ENCODE measurements at regions not wholly inside any gene's neighbourhood (a gene's known extent, or its start where the extent isn't known, plus 50 kb on each side); places are given as distances from the start of the nearest gene placed in this dataset.
"Not testable (repeated sequence)": the region's sequence is repeated elsewhere in the genome, so short reads cannot be mapped to it uniquely, and the experiment has no call there.

DNA sequence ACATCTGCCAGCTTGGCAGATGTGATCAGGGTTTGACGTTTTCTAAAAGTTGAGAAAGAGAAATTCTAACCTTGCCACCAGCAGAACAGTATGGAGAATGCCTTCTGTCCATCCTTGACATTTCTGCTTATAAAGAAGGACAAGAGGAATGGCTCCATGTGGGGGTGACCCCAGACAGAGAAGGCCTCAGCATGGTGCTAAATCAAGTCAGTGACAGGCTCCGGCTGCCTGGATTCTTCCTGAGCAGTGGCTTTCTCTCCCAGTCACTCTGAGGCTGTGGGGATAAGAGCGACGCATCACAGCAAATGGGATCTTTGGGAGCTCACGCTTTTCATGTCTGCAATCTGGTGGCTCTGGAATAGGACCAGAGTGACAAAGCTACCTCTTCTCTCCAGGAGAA is 640.2 kb upstream of the CAMK1G start:
- no peak for DNase-seq (ENCODE audit: low read depth in 2 of 2)

DNA sequence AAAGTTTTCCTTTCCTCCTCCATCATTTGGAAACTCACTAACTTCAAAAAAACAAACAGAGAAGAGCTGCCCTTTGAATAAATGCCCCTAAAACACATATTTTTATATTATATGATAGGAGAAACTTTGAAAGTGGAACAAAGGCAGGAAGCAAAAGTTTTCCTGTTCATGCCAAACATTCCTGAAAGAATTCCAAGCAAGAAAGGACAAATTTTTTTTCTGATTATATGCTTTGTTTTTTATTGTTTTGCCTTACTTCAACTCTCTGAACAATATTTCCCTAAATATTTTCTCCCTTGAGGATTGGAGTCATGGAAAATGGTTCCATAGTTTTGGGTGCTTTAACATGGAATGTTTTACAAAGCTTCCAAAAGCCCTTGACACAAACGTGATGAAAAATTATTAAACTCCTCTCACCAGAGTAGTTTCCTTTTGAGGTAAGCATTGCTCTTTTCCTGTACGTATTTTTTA is 638.5 kb upstream of the CAMK1G start:
- no peak for DNase-seq (ENCODE audit: low read depth in 2 of 2)

DNA sequence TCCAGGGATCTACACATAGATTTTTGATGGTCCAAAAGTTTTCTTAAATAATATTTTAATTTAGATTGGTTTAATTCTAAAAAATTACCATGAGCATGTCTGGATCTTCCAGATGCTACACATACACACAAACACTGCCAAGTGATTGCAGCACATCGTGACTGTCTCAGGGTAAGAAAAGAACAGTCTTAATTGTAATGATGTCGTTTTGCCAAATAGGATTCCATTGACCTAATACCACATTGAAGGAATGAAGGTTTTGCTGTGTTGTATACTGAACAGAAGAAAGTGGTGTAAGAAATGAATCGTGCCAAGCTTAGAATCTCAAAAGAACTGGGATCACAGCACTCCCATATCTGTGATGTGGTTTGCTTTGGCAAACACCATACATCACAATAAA is 633.3 kb upstream of the CAMK1G start:
- DNase-seq (ENCODE audit: low read depth in 2 of 2) = no peak

DNA sequence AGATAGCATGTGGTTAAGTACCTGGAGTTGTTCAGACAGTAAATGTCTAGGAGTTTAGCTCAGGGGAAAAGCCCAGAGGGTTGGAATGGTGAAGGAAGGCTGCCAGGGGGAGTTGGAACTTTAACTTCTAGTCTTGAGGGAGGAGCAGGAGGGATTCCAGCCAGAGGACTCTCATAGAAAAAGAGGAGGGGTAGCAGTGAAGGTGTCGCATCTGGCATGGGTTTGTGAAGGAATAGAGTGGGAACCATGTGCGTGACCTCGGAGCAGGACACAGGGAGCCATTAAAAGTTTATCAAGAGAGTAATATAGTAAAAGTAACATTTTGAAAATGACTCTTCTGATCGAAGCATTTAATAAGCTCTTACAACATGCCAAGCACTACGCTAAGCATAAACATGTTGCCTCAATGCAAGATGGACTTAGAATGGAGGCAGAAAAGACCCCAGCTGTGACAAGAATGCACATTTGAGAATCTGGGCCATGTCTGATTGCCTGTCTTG is 632.4 kb upstream of the CAMK1G start:
- DNase-seq (ENCODE audit: low read depth in 2 of 2) = no peak

DNA sequence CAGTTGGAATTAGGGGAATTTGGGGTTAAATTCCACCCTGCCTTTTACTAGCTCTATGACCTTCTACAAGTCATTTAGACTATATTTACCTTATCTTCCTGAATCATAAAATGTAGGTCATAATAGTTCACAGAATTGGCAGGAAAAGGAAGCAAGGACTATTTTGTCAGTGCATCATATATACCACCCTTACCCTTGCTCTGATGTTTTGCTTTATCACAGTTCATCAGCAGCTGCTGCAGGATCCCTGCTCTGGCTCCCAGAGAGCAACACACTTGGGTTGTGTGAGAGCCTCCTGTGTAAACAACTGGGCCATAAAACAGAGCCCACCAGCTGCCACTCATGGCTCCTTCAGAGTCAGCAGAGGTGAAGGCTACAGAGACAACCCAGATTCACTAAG is 631.6 kb upstream of the CAMK1G start:
- DNase-seq (ENCODE audit: low read depth in 2 of 2) = no peak

DNA sequence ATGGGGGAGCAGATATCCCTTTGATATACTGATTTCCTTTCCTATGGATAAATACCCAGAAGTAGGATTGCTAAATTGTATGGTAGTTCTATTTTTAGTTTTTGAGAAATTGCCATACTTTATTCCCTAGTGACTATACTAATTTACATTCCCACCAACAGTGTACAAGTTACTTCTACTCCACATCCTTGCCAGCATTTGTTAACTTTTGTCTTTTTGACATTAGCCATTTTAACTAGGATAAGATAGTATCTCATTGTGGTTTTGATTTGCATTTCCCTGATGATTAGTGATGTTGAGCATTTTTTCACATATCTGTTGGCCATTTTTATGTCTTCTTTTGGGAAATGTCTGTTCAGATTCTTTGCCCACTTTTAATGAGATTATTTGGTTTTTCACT is 620.6 kb upstream of the CAMK1G start:
- no peak for DNase-seq (ENCODE audit: low read depth in 2 of 2)

DNA sequence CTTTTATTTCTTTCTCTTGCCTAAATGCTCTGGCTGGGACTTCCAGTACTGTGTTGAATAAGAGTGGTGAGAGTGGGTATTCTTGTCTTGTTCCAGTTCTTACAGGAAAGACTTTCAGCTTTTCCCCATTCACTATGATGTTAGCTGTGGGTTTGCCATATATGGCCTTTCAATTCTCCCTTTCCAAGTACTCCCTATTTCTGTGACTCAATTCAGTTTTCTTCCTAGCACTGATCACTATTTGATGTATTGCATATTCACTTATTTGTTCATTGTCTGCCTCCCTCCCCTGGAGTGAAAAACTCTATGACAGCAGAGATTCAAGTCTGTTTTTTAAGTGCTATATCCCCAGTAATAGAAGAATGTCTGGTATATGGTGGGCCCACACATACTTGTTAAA is 618.2 kb upstream of the CAMK1G start:
- no peak for DNase-seq (ENCODE audit: low read depth in 2 of 2)

DNA sequence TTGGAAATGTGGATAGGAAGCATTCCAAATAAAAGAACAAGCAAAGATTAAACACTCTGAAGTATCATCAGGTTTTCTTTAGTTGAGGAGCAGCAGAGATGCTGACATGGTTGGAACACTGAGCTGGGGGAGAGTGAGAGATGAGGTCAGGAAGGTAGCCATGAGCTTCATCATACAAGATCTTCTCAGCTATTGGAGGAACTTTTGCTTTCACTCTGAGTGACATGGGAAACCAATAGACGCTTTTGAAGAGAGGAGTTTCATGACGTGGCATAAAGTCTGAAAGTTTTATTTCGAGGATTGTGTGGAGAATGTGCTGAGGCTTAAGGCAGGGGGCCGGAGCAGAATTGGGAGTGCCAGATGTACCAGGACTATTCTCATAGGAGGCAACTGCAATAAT is 616.2 kb upstream of the CAMK1G start:
- DNase-seq (ENCODE audit: low read depth in 2 of 2) = no peak

DNA sequence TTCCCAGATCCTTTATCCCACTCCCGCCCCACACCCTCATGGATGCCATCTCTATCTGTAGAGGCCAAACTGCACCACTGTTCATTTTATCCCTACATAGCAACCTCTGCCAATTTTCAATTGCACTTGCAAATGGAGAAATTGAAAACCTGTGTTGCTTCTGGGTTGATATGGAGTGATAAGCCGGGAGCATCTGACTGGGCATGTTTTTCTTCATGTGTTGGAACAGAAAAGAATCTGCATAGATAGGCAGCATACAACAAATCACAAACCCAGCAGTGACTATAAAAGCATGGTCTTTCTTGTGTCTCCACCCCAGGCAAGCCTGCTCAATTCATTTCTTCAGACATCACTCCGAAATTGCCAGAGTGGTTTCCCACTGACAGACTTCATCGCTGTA is 608.8 kb upstream of the CAMK1G start:
- DNase-seq (ENCODE audit: low read depth in 2 of 2) = no peak

DNA sequence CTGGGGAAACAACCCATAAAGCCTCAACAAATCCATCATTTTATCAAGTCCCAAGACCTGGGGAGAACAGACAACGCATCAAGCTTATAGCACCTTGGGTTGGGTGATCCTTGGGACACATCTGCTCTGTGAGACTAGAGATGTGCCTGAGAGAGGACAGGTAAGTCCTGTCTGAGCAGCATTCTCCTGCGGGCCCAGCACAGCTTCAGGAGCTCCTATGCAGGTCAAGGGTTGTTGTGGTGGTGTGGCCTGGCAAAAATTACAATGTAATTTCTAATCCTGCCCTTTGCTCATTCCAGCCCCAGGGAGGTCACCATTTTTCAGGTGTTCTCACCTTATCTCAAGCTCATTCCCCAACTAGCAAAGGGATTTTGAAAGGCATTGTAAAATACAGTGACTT is 608.1 kb upstream of the CAMK1G start:
- DNase-seq (ENCODE audit: low read depth in 2 of 2) = no peak

DNA sequence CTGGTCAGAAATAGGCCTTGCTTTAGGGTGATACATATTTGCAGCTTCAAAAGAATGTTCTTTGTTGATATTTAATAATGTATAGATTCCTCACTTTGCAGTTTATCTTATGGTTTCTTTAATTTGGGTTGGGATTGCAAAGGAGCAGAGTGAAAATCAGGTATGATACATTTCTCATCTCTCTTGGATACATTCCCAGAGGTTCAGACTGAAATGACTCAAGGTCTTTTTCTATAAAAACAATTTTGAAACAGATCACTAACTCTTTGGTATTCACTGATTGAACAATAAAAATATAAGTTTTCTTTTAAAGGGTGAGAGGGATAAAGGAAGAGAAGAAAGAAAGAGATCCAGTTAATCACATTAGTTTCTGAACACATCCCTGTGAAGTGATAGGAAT is 606.5 kb upstream of the CAMK1G start:
- no peak for DNase-seq (ENCODE audit: low read depth in 2 of 2)

DNA sequence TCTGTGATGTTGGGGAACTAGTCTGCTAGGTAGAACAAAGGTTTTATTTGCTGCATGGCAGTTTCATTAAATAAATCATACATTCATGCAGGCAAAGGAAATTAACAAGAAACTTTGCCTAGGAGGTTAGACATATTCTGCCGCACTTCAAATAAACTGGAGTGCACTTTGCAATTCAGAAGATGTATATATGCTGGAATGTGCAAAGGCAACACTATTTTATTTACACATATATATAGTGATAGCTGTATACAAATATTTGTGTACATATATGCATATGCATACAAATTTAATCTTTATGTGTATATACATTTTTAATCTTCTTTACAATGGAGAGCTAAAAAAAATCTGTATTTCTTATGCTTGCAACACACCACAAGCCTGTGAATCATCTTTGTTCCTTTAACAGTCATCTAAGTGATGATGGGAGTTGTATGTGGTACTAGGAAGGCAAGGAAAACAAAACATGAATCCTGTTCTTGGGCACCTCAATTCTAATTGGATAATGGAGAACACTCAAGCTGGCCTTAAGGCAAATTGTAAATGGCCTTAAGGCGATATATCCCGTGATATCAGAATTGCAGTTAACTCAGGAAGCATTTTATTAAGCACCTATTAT is 605.8 kb upstream of the CAMK1G start:
- no peak for DNase-seq (ENCODE audit: low read depth in 2 of 2)

DNA sequence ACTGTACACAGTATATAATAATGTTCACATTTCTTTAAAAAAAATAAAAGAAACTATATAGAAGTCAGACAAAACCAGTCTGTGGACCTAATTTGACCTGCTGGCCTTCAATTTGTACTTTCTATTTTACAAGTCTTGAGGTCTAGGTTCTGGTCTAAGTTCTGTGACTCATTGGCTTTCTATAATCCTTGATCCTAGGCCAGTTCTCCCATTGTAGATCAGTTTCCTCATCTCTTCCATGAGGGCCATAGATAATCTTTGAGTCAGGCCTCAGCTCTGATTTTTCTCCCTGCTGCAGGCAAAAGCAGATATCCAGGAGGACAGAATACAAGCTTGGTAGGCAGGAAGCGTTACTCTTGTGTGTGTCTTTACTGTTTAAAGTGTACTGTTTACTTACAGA is 603.7 kb upstream of the CAMK1G start:
- no peak for DNase-seq (ENCODE audit: low read depth in 2 of 2)

DNA sequence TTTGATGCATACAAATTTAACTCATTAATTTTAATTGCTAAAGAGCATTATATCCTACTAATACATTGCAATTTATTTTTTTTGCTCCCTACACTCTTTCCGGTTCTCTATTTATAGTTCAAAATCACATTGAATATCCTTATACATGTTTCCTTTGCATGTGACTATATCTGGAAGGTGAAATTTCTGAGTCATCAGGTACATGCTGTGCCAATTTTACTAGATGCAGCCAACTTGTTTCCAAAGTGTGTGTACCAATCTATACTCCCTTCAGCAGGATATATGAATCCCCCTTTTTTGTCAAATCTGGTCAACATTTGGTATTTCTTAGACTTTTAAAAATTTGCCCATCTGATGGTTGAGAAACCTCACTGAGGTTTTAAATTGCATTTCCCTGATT is 602.9 kb upstream of the CAMK1G start:
- no peak for DNase-seq (ENCODE audit: low read depth in 2 of 2)

DNA sequence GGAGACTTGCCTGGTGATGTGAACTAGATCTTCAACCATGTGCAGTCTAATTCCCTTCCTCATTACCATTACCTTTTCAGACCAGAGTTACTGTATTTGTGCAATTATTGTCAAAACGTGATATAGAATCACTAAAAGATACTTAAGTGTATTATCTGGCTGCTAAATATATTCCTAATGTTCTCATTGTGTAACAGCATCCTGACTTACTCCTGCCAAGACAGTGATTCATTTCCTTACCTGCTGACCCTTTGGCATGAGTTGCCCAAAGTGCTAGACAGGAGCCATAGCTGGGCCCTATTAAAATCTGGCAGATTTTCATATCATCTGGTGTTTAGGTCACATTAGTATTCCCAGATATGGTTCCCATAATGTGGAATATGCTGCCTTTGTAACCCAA is 598.3 kb upstream of the CAMK1G start:
- DNase-seq (ENCODE audit: low read depth in 2 of 2) = no peak

DNA sequence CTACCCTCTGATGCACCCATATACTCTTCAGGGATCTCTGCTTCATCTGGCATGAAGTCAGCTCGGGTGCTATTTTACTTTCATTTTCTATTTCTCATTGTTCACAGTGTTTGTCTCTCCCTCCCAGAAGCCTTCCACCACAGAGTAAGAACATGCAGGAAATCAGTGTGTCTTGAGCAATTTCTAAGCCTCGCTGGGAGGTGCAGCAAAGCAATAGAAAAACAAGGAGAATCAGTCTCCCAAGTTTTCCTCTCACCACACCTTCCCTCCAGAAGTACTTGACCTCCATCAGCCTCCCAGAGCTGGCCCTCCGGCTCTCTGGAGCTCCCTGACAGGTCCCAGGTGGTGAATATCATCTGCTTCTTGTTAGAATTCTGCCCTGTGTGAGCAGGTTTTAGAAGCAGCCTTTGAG is 594.7 kb upstream of the CAMK1G start:
- no peak for DNase-seq (ENCODE audit: low read depth in 2 of 2)

DNA sequence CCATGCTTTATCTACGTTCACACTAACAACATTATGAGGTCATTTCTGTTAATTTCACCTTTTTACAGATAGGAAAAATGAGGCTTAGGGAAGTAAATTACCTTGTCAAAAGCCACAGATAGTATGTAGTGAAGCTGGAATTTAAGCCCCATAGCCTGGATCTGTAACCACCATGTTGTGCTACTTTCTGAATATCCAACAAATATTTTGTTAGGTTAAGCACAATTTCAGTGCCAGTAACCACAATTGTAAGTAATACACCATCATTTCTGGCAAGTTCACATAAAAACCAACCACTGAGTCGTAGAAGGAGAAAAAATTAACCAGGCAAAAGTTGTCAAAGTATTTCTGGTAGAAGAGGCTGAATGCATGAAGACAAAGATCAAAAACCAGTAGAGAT is 593.1 kb upstream of the CAMK1G start:
- no peak for DNase-seq (ENCODE audit: low read depth in 2 of 2)

DNA sequence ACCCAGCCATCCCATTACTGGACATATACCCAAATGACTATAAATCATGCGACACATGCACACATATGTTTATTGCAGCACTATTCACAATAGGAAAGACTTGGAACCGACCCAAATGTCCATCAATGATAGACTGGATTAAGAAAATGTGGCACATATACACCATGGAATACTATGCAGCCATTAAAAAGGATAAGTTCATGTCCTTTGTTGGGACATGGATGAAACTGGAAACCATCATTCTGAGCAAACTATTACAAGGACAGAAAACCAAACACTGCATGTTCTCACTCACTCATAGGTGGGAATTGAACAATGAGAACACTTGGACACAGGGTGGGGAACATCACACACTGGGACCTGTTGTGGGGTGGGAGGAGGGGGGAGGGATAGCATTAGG is 586.5 kb upstream of the CAMK1G start:
- DNase-seq (ENCODE audit: low read depth in 2 of 2) = not testable (repeated sequence)

DNA sequence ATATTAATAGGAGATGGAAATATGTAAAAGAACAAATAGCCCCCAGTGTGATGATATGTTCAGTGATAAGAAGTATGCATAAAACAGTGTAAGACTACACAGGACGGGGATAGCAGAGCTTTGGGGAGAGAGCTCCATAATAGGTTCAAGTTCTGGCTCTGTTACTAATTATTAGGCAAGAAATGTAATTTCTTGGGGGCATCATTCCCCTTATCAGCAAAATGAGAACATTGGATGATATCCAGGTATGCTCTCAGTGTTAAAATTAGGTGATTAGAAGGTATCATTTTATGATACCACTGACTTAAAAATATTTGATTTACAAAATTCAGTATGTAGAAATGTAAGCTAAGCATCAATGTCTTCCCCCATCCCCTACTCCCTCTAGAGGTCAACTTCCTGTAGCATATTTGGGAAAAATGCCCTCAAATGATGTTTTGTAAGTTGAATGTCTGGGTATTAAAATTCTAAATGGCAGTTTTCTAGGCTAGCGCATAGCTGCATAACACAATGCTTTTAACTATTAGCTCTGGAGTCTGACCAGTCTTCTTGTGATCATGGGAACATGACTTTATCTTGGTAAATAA is 585.7 kb upstream of the CAMK1G start:
- DNase-seq (ENCODE audit: low read depth in 2 of 2) = no peak

DNA sequence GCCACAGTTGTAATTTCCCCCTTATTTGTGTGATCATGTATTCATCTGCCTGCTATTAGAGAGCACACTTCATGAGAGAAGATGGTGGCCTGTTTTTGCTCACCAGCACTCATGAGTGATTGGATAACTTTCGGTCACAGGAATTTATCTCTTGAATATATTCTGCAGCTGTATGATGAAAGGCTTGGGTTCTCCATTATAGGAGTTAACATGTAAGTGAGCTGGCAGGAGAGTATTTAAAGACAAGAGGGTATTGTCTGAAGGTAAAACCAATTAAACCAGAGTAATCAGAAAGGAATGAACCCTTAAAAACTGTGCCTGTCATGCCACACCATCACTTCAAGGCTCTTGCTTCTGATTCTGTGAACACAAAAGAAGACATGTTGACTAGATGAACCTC is 574.9 kb upstream of the CAMK1G start:
- no peak for DNase-seq (ENCODE audit: low read depth in 2 of 2)

DNA sequence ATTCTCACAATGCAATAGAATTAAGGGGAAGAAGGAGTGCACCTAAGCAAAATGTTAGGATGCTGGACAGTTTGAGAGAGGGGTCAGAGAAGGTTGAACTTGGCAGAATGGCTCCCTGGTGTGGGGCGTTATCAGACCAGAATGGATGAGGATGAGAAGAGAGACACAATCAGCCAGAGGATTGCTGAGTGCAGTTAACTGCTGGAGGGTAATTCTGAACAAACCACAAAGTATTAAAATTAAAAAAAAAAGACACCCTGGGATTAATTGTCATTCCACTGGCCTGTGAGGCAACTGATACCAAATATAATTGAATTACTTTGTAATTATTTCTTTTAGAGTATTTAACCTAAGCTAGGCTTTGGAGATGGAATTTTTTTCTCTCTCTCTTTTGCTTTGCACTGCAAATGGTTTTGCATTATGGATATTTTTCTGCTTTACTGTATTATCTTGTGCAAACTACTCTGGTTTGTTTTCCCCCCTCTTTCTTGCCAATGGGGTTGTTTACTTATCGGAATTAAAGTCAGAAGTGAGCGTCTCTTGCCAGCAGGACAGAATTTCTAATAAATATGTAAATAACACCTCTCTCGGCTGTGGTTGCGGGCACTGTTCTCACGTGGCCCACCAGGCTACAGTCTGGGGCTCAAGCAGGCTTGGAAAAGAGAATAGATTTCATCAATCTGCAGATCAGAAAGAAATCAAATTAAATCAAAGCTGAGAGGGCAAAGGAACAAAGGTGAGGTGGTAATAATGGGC is 572.9 kb upstream of the CAMK1G start:
- DNase-seq (ENCODE audit: low read depth in 2 of 2) = no peak

DNA sequence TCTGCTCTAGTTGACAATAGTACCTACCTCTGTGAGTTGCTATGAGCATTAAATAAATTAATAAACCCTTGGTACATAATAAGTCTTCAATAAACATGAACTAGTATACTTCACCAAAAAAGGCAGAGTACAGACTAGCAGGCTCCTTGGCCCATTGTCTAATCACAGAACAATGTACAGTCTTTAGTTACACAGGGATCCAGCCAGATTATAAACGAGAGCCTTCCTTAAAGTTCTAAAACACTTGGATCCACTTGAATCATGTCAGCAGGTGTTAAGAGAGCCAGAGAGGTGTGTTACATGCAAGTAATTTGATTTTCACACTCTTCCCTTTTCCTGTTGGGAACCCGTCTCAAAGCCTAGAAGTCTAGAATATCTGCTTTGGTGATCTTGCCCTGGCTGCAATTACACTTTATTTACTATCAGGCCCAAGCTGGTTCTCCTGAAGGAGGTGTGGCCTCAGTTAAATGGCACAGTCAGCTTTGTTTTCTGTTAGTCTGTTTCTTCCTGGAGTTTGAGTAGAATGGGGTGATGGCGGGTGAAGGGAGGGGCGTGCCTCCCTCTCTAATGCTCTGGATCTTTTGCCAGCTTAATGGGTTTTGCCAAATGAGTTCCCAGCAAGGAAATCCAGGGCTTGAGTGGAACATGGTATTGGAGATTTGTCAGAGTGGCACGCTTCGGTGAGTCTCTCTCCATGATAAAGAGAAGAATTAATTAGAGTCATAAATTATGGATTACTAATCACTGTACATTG is 570.9 kb upstream of the CAMK1G start:
- no peak for DNase-seq (ENCODE audit: low read depth in 2 of 2)

Data from stimulated activated CD4-positive, alpha-beta T cell treated with anti-CD3 and anti-CD28 coated beads, Interleukin-4, amount 100 ng/mL, for 48 hours (primary cell).